Kidney capillary endothelial cell (primary cell): ENCODE measurements at regions not wholly inside any gene's neighbourhood (a gene's known extent, or its start where the extent isn't known, plus 50 kb on each side); places are given as distances from the start of the nearest gene placed in this dataset.
A peak's percentile ranks its signal among the peaks of the same experiment; 100 is the strongest.

ENCODE experiments used
- DNase-seq: peaks from one replicate; pipeline ENCODE4 v3.0.0-alpha.2; 2018; ENCODE audit warnings: low spot score

DNA sequence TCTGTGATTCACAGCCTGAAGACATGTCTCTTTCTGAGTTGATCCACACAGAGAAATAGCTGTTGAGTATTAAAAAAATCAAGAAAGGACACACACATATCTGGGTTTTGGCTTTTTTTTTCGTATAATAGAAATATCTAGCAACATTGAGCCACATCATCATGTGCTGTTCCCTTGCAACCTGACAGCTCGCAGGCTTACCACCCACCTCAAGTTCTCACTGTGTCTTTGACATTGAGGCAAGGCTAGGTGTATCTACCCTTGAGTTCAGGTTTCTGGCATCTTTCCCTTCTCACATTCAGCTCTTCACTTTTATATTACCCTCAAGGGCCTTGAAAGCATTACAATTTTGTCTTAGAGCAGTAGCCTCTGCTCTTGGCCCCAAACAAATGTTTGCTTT lies 490.3 kb upstream of the KIRREL3 start:
- no peak for DNase-seq

DNA sequence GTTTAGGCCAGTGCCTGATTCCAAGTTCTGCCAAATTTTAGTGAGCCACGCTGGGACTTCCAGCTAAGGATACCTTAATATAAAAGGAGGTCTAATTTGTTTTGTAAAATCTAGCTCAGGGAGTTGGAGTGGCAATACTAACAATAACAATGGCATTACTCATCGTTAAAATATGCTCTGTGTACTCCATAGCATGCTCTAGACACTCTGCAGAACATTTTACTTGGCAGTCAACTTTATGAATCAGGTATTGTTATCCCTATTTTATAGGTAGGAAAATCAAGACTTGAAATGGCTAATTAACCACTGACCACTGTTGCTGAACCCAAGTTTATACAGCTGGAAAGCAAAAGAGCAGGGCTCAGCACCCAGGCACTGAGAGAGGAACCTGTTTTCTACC lies 485.0 kb upstream of the KIRREL3 start:
- peak; percentile 59 for DNase-seq

DNA sequence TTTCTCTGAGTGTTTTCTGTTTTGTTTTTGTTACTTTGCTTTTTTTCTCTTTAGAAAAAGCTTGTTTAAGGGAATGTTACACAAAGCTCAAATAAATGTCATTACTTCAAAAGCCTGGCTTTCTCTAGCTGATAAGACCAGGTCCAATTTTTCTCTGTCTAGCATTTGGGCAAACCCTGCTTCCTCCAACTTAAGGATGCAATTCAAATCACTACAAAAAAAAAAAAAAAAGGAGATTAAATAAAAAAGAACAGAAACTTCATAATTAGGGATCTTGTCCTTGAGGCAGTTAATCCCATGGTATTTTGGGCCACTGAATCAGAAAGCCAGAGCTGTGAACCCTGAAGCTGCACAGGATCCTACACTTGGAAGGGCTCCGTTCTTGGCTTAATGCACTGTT lies 480.8 kb upstream of the KIRREL3 start:
- no peak for DNase-seq

DNA sequence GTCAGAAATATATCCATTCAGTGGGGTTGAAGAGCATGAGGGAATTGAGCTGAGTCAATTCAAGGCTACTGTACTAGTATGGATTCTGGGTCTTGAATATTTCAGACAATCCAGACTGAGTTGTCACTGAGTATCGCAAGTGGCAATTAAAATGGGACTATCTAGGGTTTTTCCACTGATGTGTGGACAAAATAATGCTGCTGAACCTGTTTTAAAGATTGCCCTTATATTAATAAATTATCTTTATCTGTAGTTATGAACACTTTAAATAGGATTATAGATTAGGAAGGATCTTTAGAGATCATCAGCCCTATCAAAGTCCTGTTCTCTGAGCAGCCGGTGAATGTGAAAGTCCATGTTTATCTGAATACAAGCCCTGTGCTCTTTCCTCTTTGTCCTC lies 478.3 kb upstream of the KIRREL3 start:
- no peak for DNase-seq

DNA sequence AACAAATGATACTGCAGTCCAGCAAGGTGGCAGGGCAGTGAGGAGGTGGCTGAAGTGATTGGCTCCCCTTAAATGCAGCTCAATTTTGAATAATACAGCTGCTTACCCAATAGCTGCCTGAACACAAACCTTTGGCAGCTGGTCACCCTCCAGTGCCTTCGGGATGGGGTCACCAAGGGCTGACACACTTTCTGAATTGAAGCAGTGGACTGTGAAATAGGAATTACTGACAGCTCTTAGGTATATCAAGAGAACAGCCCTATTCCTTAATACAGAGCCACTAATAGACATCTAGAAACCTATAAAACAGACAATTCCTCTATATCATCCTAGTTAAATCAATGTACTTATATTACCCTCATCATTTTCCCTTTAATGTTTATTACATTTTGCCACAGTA lies 474.2 kb upstream of the KIRREL3 start:
- no peak for DNase-seq

DNA sequence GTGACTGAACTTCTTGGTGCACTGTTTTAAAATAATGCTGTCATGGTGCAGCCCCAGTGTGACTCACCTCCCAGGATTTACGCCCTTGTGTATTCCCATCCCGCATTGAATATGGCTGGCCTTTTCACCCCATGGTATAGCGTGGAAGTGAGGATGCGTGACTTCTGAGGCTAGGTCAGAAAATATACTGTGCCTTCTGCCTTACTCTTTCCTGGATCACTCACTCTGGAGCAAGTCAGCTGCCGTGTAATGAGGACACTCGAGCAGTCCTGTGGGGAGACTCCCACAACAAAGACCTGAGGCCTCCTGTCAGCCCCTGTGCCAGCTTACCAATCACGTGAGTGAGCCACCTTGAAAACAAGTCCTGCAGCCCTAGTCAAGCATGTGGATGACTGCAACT lies 471.9 kb upstream of the KIRREL3 start:
- no peak for DNase-seq

DNA sequence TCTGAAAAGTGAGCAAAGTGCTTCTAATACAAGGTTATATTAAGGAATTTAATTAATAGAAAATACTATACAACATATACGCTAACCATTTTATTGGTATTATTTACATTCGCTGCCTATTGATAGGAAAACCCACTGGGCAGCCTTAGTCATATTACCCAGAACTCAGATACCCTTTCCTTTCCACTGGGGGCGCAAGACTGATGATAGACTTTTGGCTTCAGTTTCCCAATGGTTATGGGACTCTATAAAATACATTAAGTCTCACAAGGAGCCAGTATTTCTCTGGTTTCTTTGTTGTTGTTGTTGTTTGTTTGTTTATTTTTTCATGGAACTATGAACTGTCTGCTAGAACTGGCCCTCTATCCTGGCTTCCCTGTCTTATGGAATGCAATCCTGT lies 471.1 kb upstream of the KIRREL3 start:
- no peak for DNase-seq

DNA sequence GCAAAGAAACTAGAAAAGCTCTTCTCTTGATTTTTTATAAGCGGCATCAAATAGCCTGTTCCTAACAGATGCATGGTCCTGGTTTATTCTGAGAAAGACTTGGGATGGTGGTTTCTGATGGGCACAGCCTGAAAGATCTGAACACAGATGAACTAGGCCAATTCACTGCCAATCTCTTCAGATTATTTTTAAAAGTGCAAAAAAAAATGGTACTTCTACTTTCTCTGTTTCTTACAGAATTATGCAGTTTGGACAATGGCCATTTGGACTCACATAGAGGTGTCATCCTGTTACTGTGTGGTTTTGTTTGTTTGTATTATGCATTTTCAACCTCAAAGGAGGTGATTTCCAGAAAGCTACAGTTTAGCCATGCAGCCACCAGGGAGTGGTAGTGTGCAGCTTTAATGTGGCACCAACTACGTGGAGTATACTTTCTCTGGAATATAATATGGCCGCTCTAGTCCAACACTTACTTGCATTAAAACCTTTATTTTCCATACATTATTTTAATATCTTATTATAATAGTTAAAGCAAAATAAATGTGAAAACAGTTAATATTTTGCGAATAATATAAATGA lies 469.8 kb upstream of the KIRREL3 start:
- peak; percentile 32 for DNase-seq

DNA sequence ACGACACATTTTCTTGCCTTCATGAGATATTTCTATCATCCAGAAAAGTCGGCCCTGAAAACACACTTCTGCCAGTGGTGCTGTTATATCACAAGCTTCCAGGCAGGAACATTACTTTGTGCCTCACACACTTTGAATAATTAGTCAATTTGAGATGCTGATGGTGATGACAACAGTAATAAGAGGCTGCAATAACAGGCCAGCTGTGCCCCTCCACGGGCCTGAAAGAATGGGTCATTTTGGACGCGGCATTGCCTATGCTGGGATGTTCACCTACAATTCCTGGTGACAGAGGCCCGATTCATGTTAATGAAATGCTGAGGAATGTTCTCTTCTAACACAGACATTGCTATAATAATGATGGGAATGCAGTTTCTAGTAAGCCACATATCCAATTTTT lies 463.8 kb upstream of the KIRREL3 start:
- DNase-seq = no peak

DNA sequence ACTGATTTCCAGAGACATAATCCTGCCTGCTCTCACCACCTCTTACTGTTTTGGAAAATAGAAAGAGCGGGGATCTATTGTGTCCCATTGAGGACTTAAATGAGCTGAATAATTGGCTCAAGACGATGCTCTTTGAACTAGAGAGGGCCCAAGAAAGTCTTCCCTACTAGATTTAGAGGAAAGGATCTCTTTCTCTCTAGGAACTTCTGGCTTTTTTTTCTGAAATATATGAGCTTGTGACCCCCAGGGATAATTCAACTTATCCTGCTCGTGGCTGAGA lies 461.4 kb upstream of the KIRREL3 start:
- DNase-seq = no peak

DNA sequence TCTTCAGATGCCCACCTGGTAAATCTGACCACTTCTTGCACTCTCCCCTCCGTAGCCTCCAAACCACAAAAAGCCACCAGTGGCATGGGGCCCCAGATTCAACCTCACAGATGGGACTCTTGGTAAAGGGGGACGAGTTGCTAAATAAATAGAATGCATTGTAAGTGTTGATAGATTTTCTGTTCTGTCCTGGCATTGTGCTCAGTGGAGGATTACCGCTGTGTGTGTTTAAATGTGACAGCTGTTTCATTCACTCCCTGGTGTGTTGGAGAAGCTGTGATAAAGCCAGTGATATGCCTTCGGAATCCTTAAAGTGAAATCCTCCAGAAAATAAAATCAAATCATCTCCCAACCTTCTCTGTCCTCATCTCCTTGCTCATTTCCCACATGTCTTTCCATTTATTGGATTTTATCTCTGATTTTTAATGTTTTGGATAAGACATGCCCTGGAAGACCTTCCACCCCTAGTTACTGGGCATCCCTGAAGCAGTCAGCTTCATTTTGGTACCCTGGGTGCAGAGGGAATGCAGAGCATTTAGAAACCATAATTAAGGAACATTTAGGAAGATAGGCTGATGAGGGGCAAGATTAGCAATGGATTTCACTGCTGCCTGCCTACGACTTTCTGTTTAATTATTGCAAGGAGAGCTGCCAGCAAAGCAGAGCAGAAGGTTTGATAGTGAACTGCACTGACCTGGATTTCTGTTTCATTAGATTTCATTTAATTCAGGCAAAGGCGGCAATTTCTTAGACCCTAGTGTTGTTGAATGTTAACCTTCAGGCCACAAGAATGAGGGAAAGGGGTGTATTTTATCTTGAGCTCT lies 460.9 kb upstream of the KIRREL3 start:
- no peak for DNase-seq

DNA sequence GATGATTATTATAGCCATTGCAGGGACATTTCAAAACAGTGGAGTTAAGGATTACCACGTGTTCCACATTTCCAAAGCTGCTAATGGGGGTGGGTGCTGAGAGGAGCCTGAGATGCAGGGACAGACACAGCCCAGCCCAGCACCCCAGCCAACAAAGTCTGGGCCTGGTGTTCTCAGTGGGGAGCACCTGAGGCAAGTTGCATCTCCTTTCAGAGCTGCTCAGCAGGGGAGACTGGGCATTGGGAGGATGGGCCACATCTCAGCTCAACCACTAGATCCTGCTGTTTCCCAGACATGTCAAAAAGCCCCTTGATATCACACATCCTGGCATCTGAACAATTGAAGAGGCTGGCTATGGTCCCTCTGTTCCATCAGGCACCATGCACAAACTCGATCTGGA lies 458.0 kb upstream of the KIRREL3 start:
- no peak for DNase-seq

DNA sequence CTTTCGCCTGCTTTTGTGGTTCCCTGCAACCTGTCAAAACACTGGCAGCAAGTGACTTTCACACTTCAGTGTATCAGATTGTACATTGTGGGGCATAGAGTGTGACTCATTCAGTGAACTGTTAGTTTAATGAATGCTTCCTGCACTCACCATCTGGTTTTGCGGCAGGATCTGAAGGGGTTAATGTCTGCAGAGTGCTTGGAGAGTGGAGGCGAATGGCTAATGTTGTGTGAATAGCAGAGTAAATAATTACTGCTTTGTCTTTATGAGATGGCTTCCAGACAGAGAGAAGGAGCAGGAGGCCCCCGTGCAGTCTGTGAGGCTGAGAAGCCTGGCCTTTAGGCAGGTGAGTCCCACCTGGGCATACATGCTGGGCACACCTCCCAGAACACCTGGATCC lies 454.3 kb upstream of the KIRREL3 start:
- DNase-seq = no peak

DNA sequence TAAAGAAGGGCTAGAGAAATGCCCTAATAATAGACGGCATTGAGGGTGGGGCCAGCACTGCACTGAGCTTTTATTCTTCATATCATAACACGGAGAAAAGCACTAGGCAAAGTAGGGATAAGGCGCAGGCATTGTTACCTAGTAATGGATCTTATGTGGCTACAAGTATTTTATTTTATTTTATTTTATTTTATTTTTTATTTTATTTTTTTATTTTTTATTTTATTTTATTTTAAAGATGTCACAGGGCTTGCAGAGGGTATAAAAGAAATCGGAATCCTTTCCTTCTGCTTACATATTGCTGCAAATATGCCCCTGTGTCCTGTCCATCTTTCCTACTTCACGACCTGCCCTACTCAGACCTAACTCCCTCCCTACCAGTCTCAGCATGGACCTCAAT lies 452.0 kb upstream of the KIRREL3 start:
- DNase-seq = no peak

DNA sequence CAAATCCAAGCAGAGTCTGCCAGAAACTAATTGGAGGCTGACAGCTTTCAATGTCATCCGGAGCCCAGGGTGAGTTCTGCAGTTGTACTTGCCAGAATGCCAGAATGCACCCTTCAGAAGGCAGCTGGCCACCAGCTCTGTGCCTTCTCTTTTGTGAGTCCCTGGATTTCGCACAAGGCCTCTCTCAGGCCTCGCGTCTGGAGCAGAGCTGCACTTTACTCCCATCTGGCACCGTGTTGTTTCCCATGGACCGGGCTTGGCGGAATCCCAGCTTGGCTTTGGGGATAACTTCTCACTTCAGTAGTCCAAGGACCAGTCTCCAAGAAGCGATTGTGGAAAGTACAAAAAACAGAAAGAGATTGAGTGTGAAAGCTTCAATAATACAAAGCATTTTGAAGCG lies 451.3 kb upstream of the KIRREL3 start:
- DNase-seq = no peak

DNA sequence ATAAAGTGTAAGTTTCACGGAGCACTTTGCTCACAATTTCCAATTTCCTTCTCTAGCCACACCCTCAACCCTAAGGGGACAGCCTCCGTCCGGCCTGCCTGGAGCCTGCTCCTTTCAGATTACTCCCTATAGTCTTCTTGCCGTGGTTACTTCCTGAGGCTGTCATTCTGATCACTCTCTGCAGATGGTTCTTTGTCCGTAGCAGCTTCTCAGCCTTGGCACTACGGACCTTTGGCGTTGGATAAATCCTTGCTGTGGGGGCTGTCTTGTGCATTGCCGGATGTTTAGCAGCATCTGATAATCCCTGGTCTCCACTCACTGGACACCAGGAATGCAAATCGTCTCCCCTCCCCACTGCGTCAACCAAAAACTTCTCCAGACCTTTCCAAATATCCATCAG lies 447.5 kb upstream of the KIRREL3 start:
- no peak for DNase-seq

DNA sequence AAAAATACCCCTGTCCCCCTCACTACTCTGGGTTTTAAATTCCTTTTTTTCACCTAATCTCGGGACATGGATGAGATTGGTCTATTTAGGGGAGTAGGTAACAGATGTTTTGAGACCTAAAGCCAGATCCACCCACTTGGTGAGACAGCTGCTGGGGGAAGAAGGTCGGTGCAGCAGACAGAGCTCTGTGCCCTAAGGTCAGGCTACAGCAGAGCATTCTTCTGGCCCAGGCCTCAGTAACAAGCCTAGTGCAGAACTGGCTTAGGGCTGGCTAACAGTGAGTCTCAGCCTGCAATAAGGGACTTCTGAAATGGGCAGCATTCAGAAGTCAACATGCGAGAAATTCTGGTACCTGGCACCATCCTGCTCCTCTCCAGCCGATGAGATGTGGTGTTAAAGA lies 444.9 kb upstream of the KIRREL3 start:
- no peak for DNase-seq

DNA sequence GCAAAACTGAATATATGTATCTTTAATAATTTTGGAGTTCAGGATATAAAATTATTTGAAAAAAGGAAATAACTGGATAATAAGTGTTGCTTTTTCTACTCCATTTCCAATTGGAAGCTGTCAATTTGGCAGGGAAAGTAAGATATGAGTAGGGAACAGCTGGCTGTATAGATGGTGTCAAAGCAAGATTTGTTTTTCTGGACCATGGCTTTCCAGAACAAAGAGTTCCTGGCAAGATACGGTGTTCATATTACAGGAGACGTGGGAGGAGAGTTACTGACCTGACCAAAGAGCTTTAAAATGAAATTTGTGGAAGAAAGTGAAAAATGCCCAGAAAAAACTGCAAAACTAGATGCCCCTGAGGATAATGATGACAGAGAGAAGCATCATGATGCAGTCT lies 442.7 kb upstream of the KIRREL3 start:
- no peak for DNase-seq

DNA sequence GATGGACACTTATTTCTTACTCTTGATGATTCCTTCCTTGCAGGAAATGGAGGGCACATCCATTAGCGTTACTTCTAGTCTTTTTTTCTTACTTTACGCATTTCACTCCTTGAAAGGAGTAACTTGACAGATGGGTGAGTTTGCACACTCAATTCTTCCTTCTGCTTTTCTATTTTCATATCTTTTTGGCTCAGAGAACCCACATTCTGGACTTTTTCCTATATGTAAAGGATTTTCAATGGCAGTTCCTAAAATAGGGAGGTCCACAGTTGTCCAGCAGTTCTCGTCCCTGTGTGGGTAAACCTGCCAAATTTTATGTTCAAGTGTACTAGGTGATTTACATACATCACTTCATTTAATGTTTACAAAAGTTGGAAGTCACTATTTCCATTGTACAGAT lies 440.0 kb upstream of the KIRREL3 start:
- no peak for DNase-seq

DNA sequence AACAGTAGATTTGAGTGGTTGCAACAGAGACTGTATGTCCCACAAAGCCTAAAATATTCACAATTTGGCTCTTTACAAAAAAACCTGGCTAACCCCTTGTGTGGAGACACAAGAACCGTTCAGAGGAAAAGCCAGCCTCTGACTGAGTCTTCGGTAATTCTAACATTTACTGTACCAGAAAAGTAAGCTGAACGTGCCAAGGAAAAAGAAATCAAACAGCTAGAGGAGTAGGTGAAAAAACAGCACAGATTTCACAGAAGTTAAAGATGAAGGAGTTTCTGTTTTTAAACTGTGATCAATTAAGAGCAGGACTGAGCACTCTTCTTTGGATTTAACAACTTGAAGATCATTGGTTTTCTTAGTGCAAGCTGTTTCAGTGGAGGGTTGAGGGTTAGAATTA lies 424.7 kb upstream of the KIRREL3 start:
- no peak for DNase-seq

DNA sequence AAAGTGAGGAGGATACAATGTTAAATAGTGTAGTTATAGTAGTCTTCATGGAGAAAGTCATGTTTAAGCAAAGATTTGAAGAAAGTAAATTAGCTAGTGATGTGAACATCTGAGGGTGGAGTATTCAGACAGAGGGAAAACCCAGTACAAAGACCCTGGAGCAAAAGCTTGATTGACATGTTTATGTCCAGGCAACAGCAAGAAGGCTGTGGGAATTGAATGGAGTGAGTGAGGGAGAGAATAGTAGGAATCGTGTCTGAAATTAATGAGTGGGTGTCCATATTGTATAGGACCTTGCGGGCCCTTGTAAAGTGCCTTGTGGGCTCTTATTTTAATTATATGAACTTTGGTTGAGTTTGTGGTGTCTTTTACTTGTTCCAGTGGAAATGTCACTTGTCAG lies 424.1 kb upstream of the KIRREL3 start:
- DNase-seq = no peak

DNA sequence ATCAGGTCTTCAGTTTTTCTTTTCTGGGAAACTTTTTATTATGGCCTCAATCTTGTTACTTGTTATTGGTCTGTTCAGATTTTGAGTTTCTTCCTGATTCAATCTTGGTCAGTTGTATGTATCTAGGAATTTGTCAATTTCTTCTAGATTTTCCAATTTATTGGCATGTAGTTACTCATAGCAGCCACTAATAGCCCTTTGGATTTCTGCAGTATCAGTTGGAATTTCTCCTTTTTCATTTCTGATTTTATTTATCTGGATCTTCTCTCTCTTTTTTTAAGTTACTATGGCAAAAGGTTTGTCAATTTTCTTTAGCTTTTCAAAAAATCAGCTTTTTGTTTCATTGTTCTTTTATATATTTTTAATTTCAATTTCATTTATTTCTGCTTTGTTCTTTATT lies 419.6 kb upstream of the KIRREL3 start:
- no peak for DNase-seq

DNA sequence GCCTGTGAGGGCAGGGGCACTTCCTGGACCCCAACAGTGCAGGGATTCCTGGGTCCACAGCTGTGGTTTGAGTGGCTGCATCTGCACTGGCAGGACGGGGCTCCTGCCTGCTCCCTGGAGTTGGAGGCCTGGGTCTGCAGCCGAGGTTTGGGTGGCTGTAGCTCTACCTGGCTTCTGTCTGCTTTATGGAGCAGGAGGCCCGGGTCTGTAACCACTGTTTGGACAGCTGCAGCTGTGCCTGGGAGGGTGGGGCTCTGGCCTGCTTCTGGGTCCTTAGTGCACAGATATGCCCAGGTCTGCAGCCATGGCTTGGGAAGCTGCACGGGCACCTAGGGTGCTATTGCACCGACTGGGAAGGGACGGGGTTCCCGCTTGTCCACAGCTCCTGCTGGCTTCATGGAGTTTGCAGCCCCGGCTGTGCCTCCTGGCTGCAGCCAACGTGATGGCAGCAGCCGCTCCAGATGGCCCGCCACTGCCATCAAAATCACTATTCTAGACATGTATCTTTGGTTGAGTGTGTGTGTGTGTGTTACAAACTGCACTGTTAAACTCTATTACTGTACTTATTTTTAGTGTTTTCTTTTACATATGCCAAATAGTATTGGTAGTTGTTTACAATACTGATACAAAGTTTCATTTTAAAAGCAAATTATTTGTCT lies 412.3 kb upstream of the KIRREL3 start:
- no peak for DNase-seq

DNA sequence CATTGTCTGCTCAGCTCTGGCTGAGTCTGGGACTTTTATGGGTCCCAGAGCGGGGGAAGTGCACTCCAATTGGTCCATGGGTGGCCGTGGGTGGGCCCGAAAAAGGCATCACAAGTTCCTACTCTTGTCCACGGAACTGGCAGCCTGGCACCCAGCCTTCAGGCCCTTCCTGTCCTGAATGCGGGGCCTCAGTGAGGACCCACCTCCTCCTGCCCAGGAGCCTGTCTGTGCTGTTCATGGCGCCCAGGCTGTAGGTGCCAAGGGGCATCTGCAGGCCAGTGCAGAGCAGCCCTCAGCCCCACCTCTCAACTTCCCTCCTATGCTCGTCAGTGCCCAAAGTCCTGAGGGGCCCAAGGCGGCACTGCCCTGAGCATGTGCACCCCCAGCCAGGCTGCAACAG lies 411.7 kb upstream of the KIRREL3 start:
- no peak for DNase-seq
